GM12878 (cell line): ENCODE measurements at regions not wholly inside any gene's neighbourhood (a gene's known extent, or its start where the extent isn't known, plus 50 kb on each side); places are given as distances from the start of the nearest gene placed in this dataset.

Experiments used
- ATAC-seq: fragments of 200-7000 bp; cut with Tn5 transposase; 3 replicates; pipeline ENCODE4 v1.9.1; 2020; ENCODE audit warnings: mild to moderate bottlenecking, moderate library complexity
- BruUV-seq: library from RNA; stranded (reverse); fragments of 400-500 nt; replicated peaks from 2 replicates; lab custom pipeline; 2021; lab: Mats Ljungman, UMichigan
- CTCF ChIA-PET: fragments of 300-600 bp; sonication (Branson Sonifier 250); formaldehyde crosslinking; extraction: SDS; loops from one replicate; lab custom pipeline; 2021; ENCODE audit warnings: inconsistent platforms; lab: Yijun Ruan, JAX
- POLR2A ChIA-PET: fragments of 350-600 bp; formaldehyde crosslinking; extraction: SDS; loops from one replicate; lab custom pipeline; 2021; ENCODE audit warnings: inconsistent platforms; lab: Charles Lee
- RAD21 ChIA-PET: fragments of 300-600 bp; sonication (Branson Sonifier 250); formaldehyde crosslinking; loops from one replicate; lab custom pipeline; 2023; ENCODE audit warnings: antibody characterized with exemption; ENCODE audit not compliant: unreplicated experiment; lab: Charles Lee
- SMC1A ChIA-PET: fragments of 300-600 bp; sonication (Branson Sonifier 250); formaldehyde crosslinking; loops from one replicate; lab custom pipeline; 2023; ENCODE audit not compliant: unreplicated experiment, uncharacterized antibody; lab: Charles Lee
- DNase-seq: peaks from one replicate; pipeline ENCODE4 v3.0.0-alpha.2; 2011; ENCODE audit warnings: low read depth, low spot score
- FAIRE-seq: peaks from 3 replicates; lab custom pipeline; 2011; peaks lifted over from hg19 to GRCh38; lab: Jason Lieb, UNC
- H2AFZ ChIP-seq: 2 replicates; pipeline ENCODE4 v1.6.0; 2011; ENCODE audit warnings: low read depth, low read length, control low read depth; ENCODE audit not compliant: control insufficient read depth
- H3K27ac ChIP-seq: 2 replicates; pipeline ENCODE4 v1.5.1; 2011; ENCODE audit warnings: control low read depth; ENCODE audit not compliant: control insufficient read depth, insufficient read depth
- H3K27me3 ChIP-seq, 2 experiments: replicated peaks in 1 of 2; 2 replicates each; pipeline versions ENCODE4 v1.6.0 to v1.6.1; 2011; ENCODE audit warnings: low read length in 1 of 2; ENCODE audit not compliant: control insufficient read depth in 2 of 2, insufficient read depth in 2 of 2
- H3K36me3 ChIP-seq, 2 experiments: 2 replicates each; pipeline ENCODE4 v1.5.1; 2011; ENCODE audit warnings: low read length in 1 of 2; ENCODE audit not compliant: control insufficient read depth in 2 of 2, insufficient read depth in 2 of 2
- H3K4me1 ChIP-seq: 2 replicates; pipeline ENCODE4 v1.6.1; 2011; ENCODE audit warnings: mild to moderate bottlenecking, low read length, moderate library complexity, mixed read lengths; ENCODE audit not compliant: control insufficient read depth, insufficient read depth
- H3K4me2 ChIP-seq: 2 replicates; pipeline ENCODE4 v1.6.0; 2011; ENCODE audit warnings: control low read depth; ENCODE audit not compliant: control insufficient read depth, insufficient read depth
- H3K4me3 ChIP-seq: fragments of 200-600 bp; sonication (generic); 2 replicates; pipeline ENCODE4 v1.5.1; 2016
- H3K79me2 ChIP-seq: 2 replicates; pipeline ENCODE4 v1.6.0; 2011; ENCODE audit warnings: low read length; ENCODE audit not compliant: control insufficient read depth, insufficient read depth
- H3K9ac ChIP-seq: 2 replicates; pipeline ENCODE4 v1.8.0; 2011; ENCODE audit warnings: low read length, control low read depth, mixed read lengths; ENCODE audit not compliant: control insufficient read depth, insufficient read depth
- H3K9me3 ChIP-seq: replicated peaks from 3 replicates; pipeline ENCODE4 v1.5.1; 2011; ENCODE audit warnings: mild to moderate bottlenecking, low read length; ENCODE audit not compliant: control insufficient read depth, insufficient read depth
- H4K20me1 ChIP-seq: 2 replicates; pipeline ENCODE4 v1.6.0; 2011; ENCODE audit not compliant: control insufficient read depth, insufficient read depth
- DPF2 ChIP-seq: fragments of 450-650 bp; IDR thresholded peaks from 2 replicates; pipeline ENCODE4 v1.6.1; 2017; ENCODE audit warnings: mild to moderate bottlenecking
- HCFC1 ChIP-seq: fragments of 150-350 bp; IDR thresholded peaks from 2 replicates; pipeline ENCODE4 v1.6.1; 2014; ENCODE audit warnings: low read length
- KDM1A ChIP-seq: fragments of 200-600 bp; sonication (generic); IDR thresholded peaks from 2 replicates; pipeline ENCODE4 v1.6.1; 2016; ENCODE audit warnings: borderline replicate concordance
- NFXL1 ChIP-seq: fragments of 450-650 bp; IDR thresholded peaks from 2 replicates; pipeline ENCODE4 v1.6.1; 2017; ENCODE audit warnings: antibody characterized with exemption, mild to moderate bottlenecking, borderline replicate concordance
- RBBP5 ChIP-seq: fragments of 200-600 bp; sonication (generic); conservative IDR thresholded peaks from 2 replicates; pipeline ENCODE4 v1.6.1; 2016
- SMC3 ChIP-seq: IDR thresholded peaks from 2 replicates; pipeline ENCODE4 v1.6.1; 2011; ENCODE audit warnings: low read length, improper control_type of control experiment, borderline replicate concordance
- ZNF274 ChIP-seq: IDR thresholded peaks from one replicate; pipeline ENCODE4 v1.8.0; 2011; ENCODE audit not compliant: insufficient read length, insufficient read depth
- WGBS: methylation state at CpG from one replicate; pipeline ENCODE4 v1.1.6; 2016; ENCODE audit warnings: low lambda C conversion rate; ENCODE audit not compliant: insufficient replicate concordance, insufficient coverage; ENCODE audit errors: missing lambda C conversion rate; 5-methylcytosine and 5-hydroxymethylcytosine counted together
- in situ Hi-C: fragments of 300-500 bp; cut with MboI; formaldehyde crosslinking; loops from 9 replicates; pipeline ENCODE4 v1.14.3; 2018; ENCODE audit warnings: mixed read lengths
- intact Hi-C: fragments of 100-400 bp; cut with micrococcal nuclease; formaldehyde crosslinking; loops from one replicate; pipeline ENCODE4 v1.14.2; 2022; ENCODE audit not compliant: unreplicated experiment
- TF ChIP-seq, protein P1 (sequence below): fragments of 450-650 bp; IDR thresholded peaks from 2 replicates; pipeline ENCODE4 v1.6.1; 2017; ENCODE audit warnings: mild to moderate bottlenecking, low read depth, inconsistent platforms; ENCODE audit not compliant: poor library complexity, severe bottlenecking
- TF ChIP-seq, protein P2 (sequence below): IDR thresholded peaks from 2 replicates; pipeline ENCODE4 v1.6.1; 2012; ENCODE audit warnings: low read depth, low read length, improper control_type of control experiment
- TF ChIP-seq, protein P3 (sequence below): IDR thresholded peaks from 2 replicates; pipeline ENCODE4 v1.6.1; 2012; ENCODE audit warnings: low read length, inconsistent platforms
- TF ChIP-seq, protein P4 (sequence below): IDR thresholded peaks from 2 replicates; pipeline ENCODE4 v1.6.1; 2012; ENCODE audit warnings: low read depth, low read length, improper control_type of control experiment
- TF ChIP-seq, protein P5 (sequence below): IDR thresholded peaks from 2 replicates; pipeline ENCODE4 v1.6.1; 2011; ENCODE audit warnings: borderline replicate concordance, low read depth, mild to moderate bottlenecking, moderate library complexity, mixed read lengths, low read length; ENCODE audit not compliant: insufficient read depth; ENCODE audit errors: extremely low read length
- TF ChIP-seq, protein P6 (sequence below), 3 experiments: IDR thresholded peaks in 2 of 3; conservative IDR thresholded peaks in 1 of 3; 2 replicates each; pipeline ENCODE4 v1.5.1; 2011; ENCODE audit warnings: low read depth in 3 of 3, low read length in 3 of 3, mild to moderate bottlenecking in 3 of 3, control low read depth in 2 of 3, moderate library complexity in 2 of 3, inconsistent platforms in 1 of 3, mixed read lengths in 1 of 3; ENCODE audit not compliant: control insufficient read depth in 2 of 3, insufficient read depth in 1 of 3; ENCODE audit errors: extremely low read depth in 1 of 3

DNA sequence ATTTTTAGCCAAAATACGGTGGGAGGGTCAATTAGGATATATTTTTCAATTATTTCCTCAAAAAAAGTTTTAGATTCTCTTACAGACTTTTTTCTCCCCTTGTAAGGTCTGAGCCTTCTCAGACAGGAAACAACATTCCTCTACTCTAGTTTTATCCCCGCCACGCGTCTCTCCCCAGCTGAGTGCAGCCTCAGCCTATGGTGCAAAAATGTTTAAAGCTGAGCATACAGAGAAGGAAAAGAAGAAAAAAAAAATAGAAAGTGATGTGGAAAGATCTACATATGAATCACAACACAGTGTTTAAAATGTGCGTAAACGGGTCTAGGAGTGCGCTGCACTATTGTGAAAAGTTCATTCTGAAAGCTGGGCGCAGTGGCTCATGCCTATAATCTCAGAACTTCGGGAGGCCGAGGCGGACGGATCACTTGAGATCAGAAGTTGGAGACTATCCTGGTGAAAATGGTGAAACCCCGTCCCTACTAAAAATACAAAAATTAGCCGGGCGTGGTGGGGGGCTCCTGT lies 159.0 kb downstream of the TRIM27 start:
- no peaks in the 10 kb centered on the region for H3K4me1 ChIP-seq
- H3K27ac ChIP-seq = no peak overlapping the region
- ChIA-PET CTCF (no interaction called here), SMC1A (no interaction called here), RAD21 (no interaction called here), POLR2A (no interaction called here)
- H3K4me3 ChIP-seq = no peak overlapping the region
- no peaks in the 10 kb centered on the region for H3K9me3 ChIP-seq
- no peak overlapping the region for H3K4me2 ChIP-seq
- DNase-seq (no peak), FAIRE-seq (no peak), ATAC-seq (no peak)
- H3K79me2 ChIP-seq = no peaks in the 10 kb centered on the region
- H3K27me3 ChIP-seq = no peaks in the 10 kb centered on the region; a peak in 1 of 4 replicates
- no peaks in the 10 kb centered on the region for H4K20me1 ChIP-seq
- WGBS = 48% methylated on average over 15 of the region's 15 CpGs
- no TSS peak for BruUV-seq
- H2AFZ ChIP-seq = no peak overlapping the region
- no peaks in the 10 kb centered on the region for H3K36me3 ChIP-seq
- H3K9ac ChIP-seq = no peak overlapping the region
- in situ Hi-C loops (no loop called here), intact Hi-C loops (no loop called here)
- TF ChIP-seq RBBP5 (no peak), DPF2 (no peak), ZNF274 (no peak), HCFC1 (no peak), KDM1A (no peak), NFXL1 (no peak), SMC3 (no peak)
- TF ChIP-seq, protein P1, sequence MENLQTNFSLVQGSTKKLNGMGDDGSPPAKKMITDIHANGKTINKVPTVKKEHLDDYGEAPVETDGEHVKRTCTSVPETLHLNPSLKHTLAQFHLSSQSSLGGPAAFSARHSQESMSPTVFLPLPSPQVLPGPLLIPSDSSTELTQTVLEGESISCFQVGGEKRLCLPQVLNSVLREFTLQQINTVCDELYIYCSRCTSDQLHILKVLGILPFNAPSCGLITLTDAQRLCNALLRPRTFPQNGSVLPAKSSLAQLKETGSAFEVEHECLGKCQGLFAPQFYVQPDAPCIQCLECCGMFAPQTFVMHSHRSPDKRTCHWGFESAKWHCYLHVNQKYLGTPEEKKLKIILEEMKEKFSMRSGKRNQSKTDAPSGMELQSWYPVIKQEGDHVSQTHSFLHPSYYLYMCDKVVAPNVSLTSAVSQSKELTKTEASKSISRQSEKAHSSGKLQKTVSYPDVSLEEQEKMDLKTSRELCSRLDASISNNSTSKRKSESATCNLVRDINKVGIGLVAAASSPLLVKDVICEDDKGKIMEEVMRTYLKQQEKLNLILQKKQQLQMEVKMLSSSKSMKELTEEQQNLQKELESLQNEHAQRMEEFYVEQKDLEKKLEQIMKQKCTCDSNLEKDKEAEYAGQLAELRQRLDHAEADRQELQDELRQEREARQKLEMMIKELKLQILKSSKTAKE = no peak
- TF ChIP-seq, protein P2, sequence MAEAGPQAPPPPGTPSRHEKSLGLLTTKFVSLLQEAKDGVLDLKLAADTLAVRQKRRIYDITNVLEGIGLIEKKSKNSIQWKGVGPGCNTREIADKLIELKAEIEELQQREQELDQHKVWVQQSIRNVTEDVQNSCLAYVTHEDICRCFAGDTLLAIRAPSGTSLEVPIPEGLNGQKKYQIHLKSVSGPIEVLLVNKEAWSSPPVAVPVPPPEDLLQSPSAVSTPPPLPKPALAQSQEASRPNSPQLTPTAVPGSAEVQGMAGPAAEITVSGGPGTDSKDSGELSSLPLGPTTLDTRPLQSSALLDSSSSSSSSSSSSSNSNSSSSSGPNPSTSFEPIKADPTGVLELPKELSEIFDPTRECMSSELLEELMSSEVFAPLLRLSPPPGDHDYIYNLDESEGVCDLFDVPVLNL = no peak
- TF ChIP-seq, protein P3, sequence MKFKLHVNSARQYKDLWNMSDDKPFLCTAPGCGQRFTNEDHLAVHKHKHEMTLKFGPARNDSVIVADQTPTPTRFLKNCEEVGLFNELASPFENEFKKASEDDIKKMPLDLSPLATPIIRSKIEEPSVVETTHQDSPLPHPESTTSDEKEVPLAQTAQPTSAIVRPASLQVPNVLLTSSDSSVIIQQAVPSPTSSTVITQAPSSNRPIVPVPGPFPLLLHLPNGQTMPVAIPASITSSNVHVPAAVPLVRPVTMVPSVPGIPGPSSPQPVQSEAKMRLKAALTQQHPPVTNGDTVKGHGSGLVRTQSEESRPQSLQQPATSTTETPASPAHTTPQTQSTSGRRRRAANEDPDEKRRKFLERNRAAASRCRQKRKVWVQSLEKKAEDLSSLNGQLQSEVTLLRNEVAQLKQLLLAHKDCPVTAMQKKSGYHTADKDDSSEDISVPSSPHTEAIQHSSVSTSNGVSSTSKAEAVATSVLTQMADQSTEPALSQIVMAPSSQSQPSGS = no peak
- TF ChIP-seq, protein P4, sequence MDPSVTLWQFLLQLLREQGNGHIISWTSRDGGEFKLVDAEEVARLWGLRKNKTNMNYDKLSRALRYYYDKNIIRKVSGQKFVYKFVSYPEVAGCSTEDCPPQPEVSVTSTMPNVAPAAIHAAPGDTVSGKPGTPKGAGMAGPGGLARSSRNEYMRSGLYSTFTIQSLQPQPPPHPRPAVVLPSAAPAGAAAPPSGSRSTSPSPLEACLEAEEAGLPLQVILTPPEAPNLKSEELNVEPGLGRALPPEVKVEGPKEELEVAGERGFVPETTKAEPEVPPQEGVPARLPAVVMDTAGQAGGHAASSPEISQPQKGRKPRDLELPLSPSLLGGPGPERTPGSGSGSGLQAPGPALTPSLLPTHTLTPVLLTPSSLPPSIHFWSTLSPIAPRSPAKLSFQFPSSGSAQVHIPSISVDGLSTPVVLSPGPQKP = no peak
- TF ChIP-seq, protein P5, sequence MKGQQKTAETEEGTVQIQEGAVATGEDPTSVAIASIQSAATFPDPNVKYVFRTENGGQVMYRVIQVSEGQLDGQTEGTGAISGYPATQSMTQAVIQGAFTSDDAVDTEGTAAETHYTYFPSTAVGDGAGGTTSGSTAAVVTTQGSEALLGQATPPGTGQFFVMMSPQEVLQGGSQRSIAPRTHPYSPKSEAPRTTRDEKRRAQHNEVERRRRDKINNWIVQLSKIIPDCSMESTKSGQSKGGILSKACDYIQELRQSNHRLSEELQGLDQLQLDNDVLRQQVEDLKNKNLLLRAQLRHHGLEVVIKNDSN = no peak
- TF ChIP-seq, protein P6, sequence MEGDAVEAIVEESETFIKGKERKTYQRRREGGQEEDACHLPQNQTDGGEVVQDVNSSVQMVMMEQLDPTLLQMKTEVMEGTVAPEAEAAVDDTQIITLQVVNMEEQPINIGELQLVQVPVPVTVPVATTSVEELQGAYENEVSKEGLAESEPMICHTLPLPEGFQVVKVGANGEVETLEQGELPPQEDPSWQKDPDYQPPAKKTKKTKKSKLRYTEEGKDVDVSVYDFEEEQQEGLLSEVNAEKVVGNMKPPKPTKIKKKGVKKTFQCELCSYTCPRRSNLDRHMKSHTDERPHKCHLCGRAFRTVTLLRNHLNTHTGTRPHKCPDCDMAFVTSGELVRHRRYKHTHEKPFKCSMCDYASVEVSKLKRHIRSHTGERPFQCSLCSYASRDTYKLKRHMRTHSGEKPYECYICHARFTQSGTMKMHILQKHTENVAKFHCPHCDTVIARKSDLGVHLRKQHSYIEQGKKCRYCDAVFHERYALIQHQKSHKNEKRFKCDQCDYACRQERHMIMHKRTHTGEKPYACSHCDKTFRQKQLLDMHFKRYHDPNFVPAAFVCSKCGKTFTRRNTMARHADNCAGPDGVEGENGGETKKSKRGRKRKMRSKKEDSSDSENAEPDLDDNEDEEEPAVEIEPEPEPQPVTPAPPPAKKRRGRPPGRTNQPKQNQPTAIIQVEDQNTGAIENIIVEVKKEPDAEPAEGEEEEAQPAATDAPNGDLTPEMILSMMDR (IDR thresholded peaks at IDR 0.05 in 2 of 3, conservative IDR thresholded peaks at IDR 0.05 in 1 of 3; ENCODE audit: control insufficient read depth in 2 of 3, extremely low read depth in 1 of 3, insufficient read depth in 1 of 3, low read depth in 3 of 3, low read length in 3 of 3) = no peak
